ENCODE measurements at regions not wholly inside any gene's neighbourhood (a gene's known extent, or its start where the extent isn't known, plus 50 kb on each side); places are given as distances from the start of the nearest gene placed in this dataset.
"Not testable (repeated sequence)": the region's sequence is repeated elsewhere in the genome, so short reads cannot be mapped to it uniquely, and the experiment has no call there.

- TF ChIP-seq TCF12 (IDR thresholded peaks at IDR 0.05; ENCODE audit: low read depth, low read length); POLR2AphosphoS5 (IDR thresholded peaks at IDR 0.05; ENCODE audit: low read depth, low read length); RAD21 (IDR thresholded peaks at IDR 0.05 in 1 of 2, conservative IDR thresholded peaks at IDR 0.05 in 1 of 2; ENCODE audit: low read depth in 2 of 2, low read length in 2 of 2); EZH2 (IDR thresholded peaks at IDR 0.05; ENCODE audit: low read depth, low read length, severe bottlenecking); BRCA1 (IDR thresholded peaks at IDR 0.05; ENCODE audit: low read depth, low read length); RXRA (IDR thresholded peaks at IDR 0.05; ENCODE audit: insufficient read depth, low read depth, low read length); KDM4A (IDR thresholded peaks at IDR 0.05; ENCODE audit: low read depth, low read length, severe bottlenecking); CEBPB (IDR thresholded peaks at IDR 0.05; ENCODE audit: low read depth, low read length); ASH2L (IDR thresholded peaks at IDR 0.05; ENCODE audit: low read length); YY1 (IDR thresholded peaks at IDR 0.05; ENCODE audit: low read depth, low read length): not testable (repeated sequence)
- TF ChIP-seq, protein P1, sequence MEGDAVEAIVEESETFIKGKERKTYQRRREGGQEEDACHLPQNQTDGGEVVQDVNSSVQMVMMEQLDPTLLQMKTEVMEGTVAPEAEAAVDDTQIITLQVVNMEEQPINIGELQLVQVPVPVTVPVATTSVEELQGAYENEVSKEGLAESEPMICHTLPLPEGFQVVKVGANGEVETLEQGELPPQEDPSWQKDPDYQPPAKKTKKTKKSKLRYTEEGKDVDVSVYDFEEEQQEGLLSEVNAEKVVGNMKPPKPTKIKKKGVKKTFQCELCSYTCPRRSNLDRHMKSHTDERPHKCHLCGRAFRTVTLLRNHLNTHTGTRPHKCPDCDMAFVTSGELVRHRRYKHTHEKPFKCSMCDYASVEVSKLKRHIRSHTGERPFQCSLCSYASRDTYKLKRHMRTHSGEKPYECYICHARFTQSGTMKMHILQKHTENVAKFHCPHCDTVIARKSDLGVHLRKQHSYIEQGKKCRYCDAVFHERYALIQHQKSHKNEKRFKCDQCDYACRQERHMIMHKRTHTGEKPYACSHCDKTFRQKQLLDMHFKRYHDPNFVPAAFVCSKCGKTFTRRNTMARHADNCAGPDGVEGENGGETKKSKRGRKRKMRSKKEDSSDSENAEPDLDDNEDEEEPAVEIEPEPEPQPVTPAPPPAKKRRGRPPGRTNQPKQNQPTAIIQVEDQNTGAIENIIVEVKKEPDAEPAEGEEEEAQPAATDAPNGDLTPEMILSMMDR (IDR thresholded peaks at IDR 0.05; ENCODE audit: control extremely low read depth in 1 of 3, insufficient read depth in 1 of 3, low read depth in 1 of 3, low read length in 3 of 3), result not testable (repeated sequence)
Observed at GRCh38 chr15:20279056-20279455, 262.5 kb downstream of the GOLGA6L6 start.
